GM12878 (cell line): ENCODE measurements at regions not wholly inside any gene's neighbourhood (a gene's known extent, or its start where the extent isn't known, plus 50 kb on each side); places are given as distances from the start of the nearest gene placed in this dataset.
"Not testable (repeated sequence)": the region's sequence is repeated elsewhere in the genome, so short reads cannot be mapped to it uniquely, and the experiment has no call there.

Experiments
- ATAC-seq: fragments of 200-7000 bp; cut with Tn5 transposase; 3 replicates; pipeline ENCODE4 v1.9.1; 2020; ENCODE audit warnings: mild to moderate bottlenecking, moderate library complexity
- BruUV-seq: library from RNA; stranded (reverse); fragments of 400-500 nt; replicated peaks from 2 replicates; lab custom pipeline; 2021; lab: Mats Ljungman, UMichigan
- CTCF ChIA-PET: fragments of 300-600 bp; sonication (Branson Sonifier 250); formaldehyde crosslinking; extraction: SDS; loops from one replicate; lab custom pipeline; 2021; ENCODE audit warnings: inconsistent platforms; lab: Yijun Ruan, JAX
- POLR2A ChIA-PET: fragments of 350-600 bp; formaldehyde crosslinking; extraction: SDS; loops from one replicate; lab custom pipeline; 2021; ENCODE audit warnings: inconsistent platforms; lab: Charles Lee
- RAD21 ChIA-PET: fragments of 300-600 bp; sonication (Branson Sonifier 250); formaldehyde crosslinking; loops from one replicate; lab custom pipeline; 2023; ENCODE audit warnings: antibody characterized with exemption; ENCODE audit not compliant: unreplicated experiment; lab: Charles Lee
- SMC1A ChIA-PET: fragments of 300-600 bp; sonication (Branson Sonifier 250); formaldehyde crosslinking; loops from one replicate; lab custom pipeline; 2023; ENCODE audit not compliant: unreplicated experiment, uncharacterized antibody; lab: Charles Lee
- DNase-seq: peaks from one replicate; pipeline ENCODE4 v3.0.0-alpha.2; 2011; ENCODE audit warnings: low read depth, low spot score
- FAIRE-seq: peaks from 3 replicates; lab custom pipeline; 2011; peaks lifted over from hg19 to GRCh38; lab: Jason Lieb, UNC
- H2AFZ ChIP-seq: 2 replicates; pipeline ENCODE4 v1.6.0; 2011; ENCODE audit warnings: low read depth, low read length, control low read depth; ENCODE audit not compliant: control insufficient read depth
- H3K27ac ChIP-seq: 2 replicates; pipeline ENCODE4 v1.5.1; 2011; ENCODE audit warnings: control low read depth; ENCODE audit not compliant: control insufficient read depth, insufficient read depth
- H3K27me3 ChIP-seq, 2 experiments: replicated peaks in 1 of 2; 2 replicates each; pipeline versions ENCODE4 v1.6.0 to v1.6.1; 2011; ENCODE audit warnings: low read length in 1 of 2; ENCODE audit not compliant: control insufficient read depth in 2 of 2, insufficient read depth in 2 of 2
- H3K36me3 ChIP-seq, 2 experiments: 2 replicates each; pipeline ENCODE4 v1.5.1; 2011; ENCODE audit warnings: low read length in 1 of 2; ENCODE audit not compliant: control insufficient read depth in 2 of 2, insufficient read depth in 2 of 2
- H3K4me1 ChIP-seq: 2 replicates; pipeline ENCODE4 v1.6.1; 2011; ENCODE audit warnings: mild to moderate bottlenecking, low read length, moderate library complexity, mixed read lengths; ENCODE audit not compliant: control insufficient read depth, insufficient read depth
- H3K4me2 ChIP-seq: 2 replicates; pipeline ENCODE4 v1.6.0; 2011; ENCODE audit warnings: control low read depth; ENCODE audit not compliant: control insufficient read depth, insufficient read depth
- H3K4me3 ChIP-seq: fragments of 200-600 bp; sonication (generic); 2 replicates; pipeline ENCODE4 v1.5.1; 2016
- H3K79me2 ChIP-seq: 2 replicates; pipeline ENCODE4 v1.6.0; 2011; ENCODE audit warnings: low read length; ENCODE audit not compliant: control insufficient read depth, insufficient read depth
- H3K9ac ChIP-seq: 2 replicates; pipeline ENCODE4 v1.8.0; 2011; ENCODE audit warnings: low read length, control low read depth, mixed read lengths; ENCODE audit not compliant: control insufficient read depth, insufficient read depth
- H3K9me3 ChIP-seq: replicated peaks from 3 replicates; pipeline ENCODE4 v1.5.1; 2011; ENCODE audit warnings: mild to moderate bottlenecking, low read length; ENCODE audit not compliant: control insufficient read depth, insufficient read depth
- H4K20me1 ChIP-seq: 2 replicates; pipeline ENCODE4 v1.6.0; 2011; ENCODE audit not compliant: control insufficient read depth, insufficient read depth
- WGBS: methylation state at CpG from one replicate; pipeline ENCODE4 v1.1.6; 2016; ENCODE audit warnings: low lambda C conversion rate; ENCODE audit not compliant: insufficient replicate concordance, insufficient coverage; ENCODE audit errors: missing lambda C conversion rate; 5-methylcytosine and 5-hydroxymethylcytosine counted together
- in situ Hi-C: fragments of 300-500 bp; cut with MboI; formaldehyde crosslinking; loops from 9 replicates; pipeline ENCODE4 v1.14.3; 2018; ENCODE audit warnings: mixed read lengths
- intact Hi-C: fragments of 100-400 bp; cut with micrococcal nuclease; formaldehyde crosslinking; loops from one replicate; pipeline ENCODE4 v1.14.2; 2022; ENCODE audit not compliant: unreplicated experiment

DNA sequence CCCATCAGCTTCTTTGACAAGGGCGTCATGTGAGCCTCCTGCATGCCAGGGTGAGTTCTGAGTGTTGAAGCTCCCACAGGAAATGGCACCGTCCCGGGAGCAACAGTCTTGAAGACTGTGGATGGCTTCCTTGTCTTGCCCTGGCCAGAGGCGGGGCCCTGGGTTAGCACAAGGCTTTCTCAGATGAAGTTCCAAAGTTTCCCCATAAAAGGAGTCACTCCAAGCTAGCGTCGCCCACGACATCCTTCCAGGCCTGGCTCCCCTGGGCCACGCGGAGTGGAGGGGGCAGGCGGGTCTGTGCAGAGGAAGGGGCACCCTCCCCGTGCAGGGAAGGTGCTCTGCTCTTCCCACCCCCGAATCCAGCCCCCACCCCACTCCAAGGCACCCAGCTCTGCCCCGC lies 4426.1 kb upstream of the TPTE start:
- H3K27ac ChIP-seq, ATAC-seq, H3K9ac ChIP-seq, CTCF ChIA-PET, SMC1A ChIA-PET, H3K4me3 ChIP-seq, RAD21 ChIA-PET, DNase-seq, H3K9me3 ChIP-seq, H3K27me3 ChIP-seq, in situ Hi-C loops, H3K4me1 ChIP-seq, H3K4me2 ChIP-seq, H2AFZ ChIP-seq, H3K79me2 ChIP-seq, POLR2A ChIA-PET, H4K20me1 ChIP-seq, BruUV-seq, H3K36me3 ChIP-seq, FAIRE-seq, intact Hi-C loops: not testable (repeated sequence)
- 71% methylated on average over 1 of the region's 13 CpGs for WGBS

GRCh38 chr21:6096560-6097424 lies 4424.6 kb upstream of the TPTE start:
- BruUV-seq, H4K20me1 ChIP-seq, DNase-seq, H3K79me2 ChIP-seq, intact Hi-C loops, H3K4me2 ChIP-seq, FAIRE-seq, CTCF ChIA-PET, H3K27ac ChIP-seq, H3K4me1 ChIP-seq, ATAC-seq, H2AFZ ChIP-seq, POLR2A ChIA-PET, RAD21 ChIA-PET, H3K27me3 ChIP-seq, in situ Hi-C loops, H3K4me3 ChIP-seq, H3K9me3 ChIP-seq, SMC1A ChIA-PET, H3K36me3 ChIP-seq, H3K9ac ChIP-seq: not testable (repeated sequence)
- no CpG with 5 or more reads among the region's 24 CpGs for WGBS

- H3K4me3 ChIP-seq: not testable (repeated sequence)
Measured at GRCh38 chr21:6097736-6098135, 4423.6 kb upstream of the TPTE start.

More at GRCh38 chr21:6097736-6098135, 4423.6 kb upstream of the TPTE start:
- POLR2A ChIA-PET, FAIRE-seq, H3K9me3 ChIP-seq, H3K4me1 ChIP-seq, intact Hi-C loops, H3K27me3 ChIP-seq, H3K79me2 ChIP-seq, CTCF ChIA-PET, H3K27ac ChIP-seq, BruUV-seq, DNase-seq, RAD21 ChIA-PET, H3K36me3 ChIP-seq, SMC1A ChIA-PET, in situ Hi-C loops, H2AFZ ChIP-seq, H3K9ac ChIP-seq, H3K4me2 ChIP-seq, H4K20me1 ChIP-seq: not testable (repeated sequence)
- 100% methylated on average over 2 of the region's 4 CpGs for WGBS
- ATAC-seq: peak; percentile 9
